ENCODE measurements at regions not wholly inside any gene's neighbourhood (a gene's known extent, or its start where the extent isn't known, plus 50 kb on each side); places are given as distances from the start of the nearest gene placed in this dataset.
"Not testable (repeated sequence)": the region's sequence is repeated elsewhere in the genome, so short reads cannot be mapped to it uniquely, and the experiment has no call there.

DNA sequence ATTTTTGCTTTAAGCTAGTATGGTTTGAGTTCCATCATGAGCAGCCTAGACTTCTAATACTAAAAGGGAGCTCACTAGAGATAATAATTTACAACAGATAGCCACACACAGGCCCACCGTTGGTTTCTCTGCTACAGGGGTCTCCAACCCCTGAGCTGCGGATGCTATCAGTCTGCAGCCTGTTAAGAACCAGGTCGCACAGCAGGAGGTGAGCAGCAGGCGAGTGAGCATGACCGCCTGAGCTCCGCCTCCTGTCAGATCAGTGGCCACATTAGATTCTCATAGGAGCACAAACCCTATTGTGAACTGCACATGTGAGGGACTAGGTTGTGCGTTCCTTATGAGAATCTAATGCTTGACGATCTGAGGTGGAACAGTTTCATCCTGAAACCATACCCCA is 150.6 kb downstream of the HRH4 start:
- Histone ChIP-seq H3K9ac (ENCODE audit: low read depth in 1 of 2, low read length in 2 of 2) (no peak overlapping the region), H3K4me1 (ENCODE audit: control insufficient read depth in 2 of 2, insufficient read depth in 2 of 2, low read length in 2 of 2) (no peaks in the 10 kb centered on the region), H3K9me3 (ENCODE audit: control insufficient read depth in 2 of 2, low read length in 2 of 2) (no peaks in the 10 kb centered on the region), H3K36me3 (ENCODE audit: control insufficient read depth in 2 of 2, insufficient read depth in 2 of 2, low read length in 2 of 2) (no peaks in the 10 kb centered on the region), H3K27ac (ENCODE audit: low read depth in 2 of 2, low read length in 2 of 2) (no peak overlapping the region), H3K27me3 (ENCODE audit: control insufficient read depth in 2 of 2, insufficient read depth in 2 of 2, low read length in 2 of 2) (no peaks in the 10 kb centered on the region), H3K4me3 (ENCODE audit: low read length in 2 of 2) (no peak overlapping the region)

- Histone ChIP-seq H3K36me3 (ENCODE audit: control insufficient read depth in 2 of 2, insufficient read depth in 2 of 2, low read length in 2 of 2) (no peaks in the 10 kb centered on the region), H3K27ac (ENCODE audit: low read depth in 2 of 2, low read length in 2 of 2) (no peak overlapping the region), H3K4me3 (ENCODE audit: low read length in 2 of 2) (no peak overlapping the region), H3K9me3 (ENCODE audit: control insufficient read depth in 2 of 2, low read length in 2 of 2) (no peaks in the 10 kb centered on the region), H3K4me1 (ENCODE audit: control insufficient read depth in 2 of 2, insufficient read depth in 2 of 2, low read length in 2 of 2) (no peaks in the 10 kb centered on the region), H3K9ac (ENCODE audit: low read depth in 1 of 2, low read length in 2 of 2) (no peak overlapping the region), H3K27me3 (ENCODE audit: control insufficient read depth in 2 of 2, insufficient read depth in 2 of 2, low read length in 2 of 2) (no peaks in the 10 kb centered on the region)
These were observed 153.6 kb downstream of the HRH4 start for GRCh38 chr18:24613896-24614640.

GRCh38 chr18:24616653-24617052 is 156.2 kb downstream of the HRH4 start:
- Histone ChIP-seq H3K4me3 (ENCODE audit: low read length in 2 of 2) (no peak overlapping the region), H3K9ac (ENCODE audit: low read depth in 1 of 2, low read length in 2 of 2) (no peak overlapping the region), H3K9me3 (ENCODE audit: control insufficient read depth in 2 of 2, low read length in 2 of 2) (no peaks in the 10 kb centered on the region), H3K27me3 (ENCODE audit: control insufficient read depth in 2 of 2, insufficient read depth in 2 of 2, low read length in 2 of 2) (no peaks in the 10 kb centered on the region), H3K4me1 (ENCODE audit: control insufficient read depth in 2 of 2, insufficient read depth in 2 of 2, low read length in 2 of 2) (no peaks in the 10 kb centered on the region), H3K27ac (ENCODE audit: low read depth in 2 of 2, low read length in 2 of 2) (no peak overlapping the region), H3K36me3 (ENCODE audit: control insufficient read depth in 2 of 2, insufficient read depth in 2 of 2, low read length in 2 of 2) (no peaks in the 10 kb centered on the region)

GRCh38 chr18:24624421-24624820 is 164.0 kb downstream of the HRH4 start:
- not testable (repeated sequence) for H3K9me3 ChIP-seq (ENCODE audit: control insufficient read depth in 2 of 2, low read length in 2 of 2); H3K27me3 ChIP-seq (ENCODE audit: control insufficient read depth in 2 of 2, insufficient read depth in 2 of 2, low read length in 2 of 2); H3K9ac ChIP-seq (ENCODE audit: low read depth in 1 of 2, low read length in 2 of 2); H3K4me1 ChIP-seq (ENCODE audit: control insufficient read depth in 2 of 2, insufficient read depth in 2 of 2, low read length in 2 of 2); H3K27ac ChIP-seq (ENCODE audit: low read depth in 2 of 2, low read length in 2 of 2); H3K4me3 ChIP-seq (ENCODE audit: low read length in 2 of 2); H3K36me3 ChIP-seq (ENCODE audit: control insufficient read depth in 2 of 2, insufficient read depth in 2 of 2, low read length in 2 of 2)

- Histone ChIP-seq H3K36me3 (ENCODE audit: control insufficient read depth in 2 of 2, insufficient read depth in 2 of 2, low read length in 2 of 2) (no peaks in the 10 kb centered on the region), H3K4me3 (ENCODE audit: low read length in 2 of 2) (no peak overlapping the region), H3K4me1 (ENCODE audit: control insufficient read depth in 2 of 2, insufficient read depth in 2 of 2, low read length in 2 of 2) (no peaks in the 10 kb centered on the region), H3K9ac (ENCODE audit: low read depth in 1 of 2, low read length in 2 of 2) (no peak overlapping the region), H3K9me3 (ENCODE audit: control insufficient read depth in 2 of 2, low read length in 2 of 2) (no peaks in the 10 kb centered on the region), H3K27me3 (ENCODE audit: control insufficient read depth in 2 of 2, insufficient read depth in 2 of 2, low read length in 2 of 2) (no peaks in the 10 kb centered on the region), H3K27ac (ENCODE audit: low read depth in 2 of 2, low read length in 2 of 2) (no peak overlapping the region)
These were observed 167.3 kb downstream of the HRH4 start for GRCh38 chr18:24627644-24628315.

DNA sequence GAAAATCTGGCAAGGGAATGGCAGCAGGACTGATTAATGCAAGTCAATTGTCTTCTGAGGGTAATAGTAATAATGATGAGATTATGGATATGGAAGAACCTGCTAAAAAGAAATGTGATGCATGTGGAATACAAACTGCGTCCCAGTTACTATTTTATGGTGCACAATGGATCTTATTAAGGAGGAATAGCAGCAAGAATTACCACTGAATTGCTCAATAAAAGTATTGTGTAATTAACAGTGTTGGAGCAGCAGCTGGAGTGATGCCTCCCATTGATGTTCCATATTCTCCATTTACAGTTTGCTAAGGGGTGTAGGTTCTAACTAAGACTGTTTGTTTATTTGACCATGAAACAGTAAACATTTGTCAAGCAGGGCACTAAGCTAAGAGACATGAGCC is 167.9 kb downstream of the HRH4 start:
- H3K36me3 ChIP-seq (ENCODE audit: control insufficient read depth in 2 of 2, insufficient read depth in 2 of 2, low read length in 2 of 2) = no peaks in the 10 kb centered on the region
- no peak overlapping the region for H3K27ac ChIP-seq (ENCODE audit: low read depth in 2 of 2, low read length in 2 of 2)
- H3K9ac ChIP-seq (ENCODE audit: low read depth in 1 of 2, low read length in 2 of 2) = no peak overlapping the region
- H3K4me1 ChIP-seq (ENCODE audit: control insufficient read depth in 2 of 2, insufficient read depth in 2 of 2, low read length in 2 of 2) = no peaks in the 10 kb centered on the region
- no peaks in the 10 kb centered on the region for H3K9me3 ChIP-seq (ENCODE audit: control insufficient read depth in 2 of 2, low read length in 2 of 2)
- no peaks in the 10 kb centered on the region for H3K27me3 ChIP-seq (ENCODE audit: control insufficient read depth in 2 of 2, insufficient read depth in 2 of 2, low read length in 2 of 2)
- H3K4me3 ChIP-seq (ENCODE audit: low read length in 2 of 2) = no peak overlapping the region

- H3K9me3 ChIP-seq (ENCODE audit: control insufficient read depth in 2 of 2, low read length in 2 of 2) = no peaks in the 10 kb centered on the region
- H3K9ac ChIP-seq (ENCODE audit: low read depth in 1 of 2, low read length in 2 of 2) = no peak overlapping the region
- H3K27ac ChIP-seq (ENCODE audit: low read depth in 2 of 2, low read length in 2 of 2) = no peak overlapping the region
- H3K4me1 ChIP-seq (ENCODE audit: control insufficient read depth in 2 of 2, insufficient read depth in 2 of 2, low read length in 2 of 2) = no peaks in the 10 kb centered on the region
- H3K4me3 ChIP-seq (ENCODE audit: low read length in 2 of 2) = no peak overlapping the region
- H3K27me3 ChIP-seq (ENCODE audit: control insufficient read depth in 2 of 2, insufficient read depth in 2 of 2, low read length in 2 of 2) = no peaks in the 10 kb centered on the region
- no peaks in the 10 kb centered on the region for H3K36me3 ChIP-seq (ENCODE audit: control insufficient read depth in 2 of 2, insufficient read depth in 2 of 2, low read length in 2 of 2)
These were observed 169.5 kb downstream of the HRH4 start for GRCh38 chr18:24629921-24630320.

GRCh38 chr18:24630346-24630880 is 170.0 kb downstream of the HRH4 start:
- no peak overlapping the region for H3K4me3 ChIP-seq (ENCODE audit: low read length in 2 of 2)
- H3K27me3 ChIP-seq (ENCODE audit: control insufficient read depth in 2 of 2, insufficient read depth in 2 of 2, low read length in 2 of 2) = no peaks in the 10 kb centered on the region
- no peaks in the 10 kb centered on the region for H3K4me1 ChIP-seq (ENCODE audit: control insufficient read depth in 2 of 2, insufficient read depth in 2 of 2, low read length in 2 of 2)
- no peaks in the 10 kb centered on the region for H3K36me3 ChIP-seq (ENCODE audit: control insufficient read depth in 2 of 2, insufficient read depth in 2 of 2, low read length in 2 of 2)
- H3K27ac ChIP-seq (ENCODE audit: low read depth in 2 of 2, low read length in 2 of 2) = no peak overlapping the region
- no peak overlapping the region for H3K9ac ChIP-seq (ENCODE audit: low read depth in 1 of 2, low read length in 2 of 2)
- H3K9me3 ChIP-seq (ENCODE audit: control insufficient read depth in 2 of 2, low read length in 2 of 2) = no peaks in the 10 kb centered on the region

GRCh38 chr18:24631243-24632025 is 171.0 kb downstream of the HRH4 start:
- Histone ChIP-seq H3K36me3 (ENCODE audit: control insufficient read depth in 2 of 2, insufficient read depth in 2 of 2, low read length in 2 of 2) (no peaks in the 10 kb centered on the region), H3K9me3 (ENCODE audit: control insufficient read depth in 2 of 2, low read length in 2 of 2) (no peaks in the 10 kb centered on the region), H3K9ac (ENCODE audit: low read depth in 1 of 2, low read length in 2 of 2) (no peak overlapping the region), H3K27me3 (ENCODE audit: control insufficient read depth in 2 of 2, insufficient read depth in 2 of 2, low read length in 2 of 2) (no peaks in the 10 kb centered on the region), H3K4me3 (ENCODE audit: low read length in 2 of 2) (no peak overlapping the region), H3K27ac (ENCODE audit: low read depth in 2 of 2, low read length in 2 of 2) (no peak overlapping the region), H3K4me1 (ENCODE audit: control insufficient read depth in 2 of 2, insufficient read depth in 2 of 2, low read length in 2 of 2) (no peaks in the 10 kb centered on the region)
